Islet precursor cell (in vitro differentiated cells): ENCODE measurements at regions not wholly inside any gene's neighbourhood (a gene's known extent, or its start where the extent isn't known, plus 50 kb on each side); places are given as distances from the start of the nearest gene placed in this dataset.
A peak's percentile ranks its signal among the peaks of the same experiment; 100 is the strongest.

Experiments
- DNase-seq: peaks from one replicate; pipeline ENCODE4 v3.0.0-alpha.2; 2018

GRCh38 chr4:24417206-24417605 is 167.1 kb downstream of the DHX15 start:
- DNase-seq, result no peak

DNA sequence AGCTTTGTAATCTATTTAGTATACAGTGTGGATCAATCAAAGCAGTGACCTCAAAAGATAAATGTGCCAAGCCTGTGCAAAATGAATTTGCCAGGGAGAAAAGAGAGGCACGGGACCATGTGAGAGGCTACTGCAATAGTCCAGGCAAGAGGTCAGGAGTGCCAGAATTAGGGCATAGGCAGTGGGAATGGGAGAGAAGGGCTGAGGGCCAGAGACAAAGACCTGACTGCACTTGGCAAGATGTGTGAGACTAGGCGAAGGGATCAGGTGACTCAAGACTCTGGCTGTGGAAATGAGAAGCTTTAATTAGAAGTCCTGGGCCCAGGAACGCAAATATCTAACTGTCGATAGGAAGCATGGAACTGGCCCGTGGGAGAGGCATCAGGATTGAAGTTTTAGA is 168.1 kb downstream of the DHX15 start:
- no peak for DNase-seq

GRCh38 chr4:24413311-24413784 is 171.0 kb downstream of the DHX15 start:
- no peak for DNase-seq

DNA sequence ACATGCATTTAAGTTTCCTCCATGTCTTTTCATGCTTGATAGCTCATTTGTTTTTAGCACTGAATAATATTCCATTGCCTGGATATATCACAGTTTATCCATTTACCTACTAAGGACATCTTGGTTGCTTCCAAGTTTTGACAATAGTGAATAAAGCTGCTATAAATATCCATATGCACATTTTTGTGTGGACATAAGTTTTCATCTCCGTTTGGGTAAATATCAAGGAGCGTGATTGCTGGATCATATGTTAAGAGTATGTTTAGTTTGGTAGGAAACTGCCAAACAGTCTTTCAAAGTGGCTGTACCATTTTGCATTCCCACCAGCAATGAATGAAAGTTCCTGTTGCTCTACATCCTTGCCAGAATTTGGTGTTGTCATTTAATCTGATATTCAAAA is 172.5 kb downstream of the DHX15 start:
- DNase-seq, result no peak

DNA sequence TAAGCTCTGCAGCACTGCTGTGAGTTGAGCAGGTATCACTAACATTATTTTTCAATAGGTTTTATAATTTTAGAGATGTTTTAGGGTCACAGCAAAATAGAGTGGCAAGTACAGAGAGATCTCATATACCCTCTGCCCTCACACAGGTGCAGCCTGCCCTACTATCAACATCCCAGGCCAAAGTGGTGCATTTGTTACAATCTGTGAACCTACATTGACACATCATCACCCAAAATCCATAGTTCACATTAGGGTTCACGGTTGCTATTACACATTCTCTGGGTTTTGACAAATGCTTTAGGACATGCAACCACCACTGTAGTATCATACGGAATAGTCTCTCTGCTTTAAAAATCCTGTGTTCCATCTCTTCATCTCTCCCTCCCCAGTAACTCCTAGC is 173.1 kb downstream of the DHX15 start:
- no peak for DNase-seq

DNA sequence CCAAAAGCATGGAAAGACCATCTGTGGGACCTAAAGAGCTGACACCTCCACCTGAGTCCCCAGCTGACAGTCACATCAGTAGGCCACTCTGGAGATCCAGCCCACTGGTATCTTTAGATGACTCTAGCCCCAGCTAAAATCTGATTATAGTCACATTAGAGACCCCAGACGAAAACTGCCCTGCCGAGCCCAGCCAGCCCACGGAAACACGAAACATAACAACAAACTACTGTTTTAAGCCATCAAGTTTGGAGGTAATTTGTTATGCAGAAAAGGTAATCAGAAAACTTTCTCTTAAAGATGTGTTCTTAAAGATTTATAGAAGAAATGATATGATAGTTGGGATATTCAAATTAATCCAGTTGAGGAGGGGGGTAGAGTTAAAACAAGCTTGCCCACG is 175.7 kb downstream of the DHX15 start:
- no peak for DNase-seq

DNA sequence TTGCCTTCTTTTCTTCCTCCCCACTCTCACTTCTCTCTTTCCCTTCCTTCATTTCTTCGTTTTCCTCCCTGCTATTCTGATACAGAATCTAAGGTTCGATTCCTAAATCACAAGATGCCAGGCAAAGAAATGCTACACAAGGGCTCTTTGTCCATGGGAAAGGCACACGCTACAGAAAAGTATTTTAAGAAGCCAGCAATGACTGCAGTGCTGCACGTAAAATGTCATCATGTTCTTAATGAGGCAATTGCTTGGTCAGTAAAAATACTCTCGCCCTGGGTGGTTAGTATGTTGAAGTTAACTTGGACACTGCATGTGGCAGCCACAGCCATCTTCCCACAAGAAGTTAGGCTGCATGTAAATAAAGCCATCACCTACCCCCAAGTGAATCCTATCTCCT is 178.4 kb downstream of the DHX15 start:
- no peak for DNase-seq

DNA sequence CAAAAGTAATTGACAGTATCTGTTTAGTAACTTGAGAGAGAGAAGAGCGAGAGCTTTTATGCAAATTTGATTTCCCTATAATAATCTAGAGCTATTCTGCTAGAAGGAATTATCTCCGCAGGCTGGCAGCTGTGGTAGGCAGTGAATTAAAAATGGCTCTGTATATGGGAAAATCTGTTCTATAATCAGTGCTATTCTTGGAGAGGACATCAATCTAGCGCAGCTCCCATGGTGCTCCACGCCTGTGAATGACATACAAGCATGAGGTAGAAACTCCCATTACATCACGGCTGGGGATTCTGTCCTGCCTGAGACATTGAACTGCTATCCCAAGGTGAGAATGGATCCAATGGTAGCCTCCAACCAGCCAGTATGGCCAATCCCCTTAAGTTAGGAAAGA is 179.0 kb downstream of the DHX15 start:
- no peak for DNase-seq

DNA sequence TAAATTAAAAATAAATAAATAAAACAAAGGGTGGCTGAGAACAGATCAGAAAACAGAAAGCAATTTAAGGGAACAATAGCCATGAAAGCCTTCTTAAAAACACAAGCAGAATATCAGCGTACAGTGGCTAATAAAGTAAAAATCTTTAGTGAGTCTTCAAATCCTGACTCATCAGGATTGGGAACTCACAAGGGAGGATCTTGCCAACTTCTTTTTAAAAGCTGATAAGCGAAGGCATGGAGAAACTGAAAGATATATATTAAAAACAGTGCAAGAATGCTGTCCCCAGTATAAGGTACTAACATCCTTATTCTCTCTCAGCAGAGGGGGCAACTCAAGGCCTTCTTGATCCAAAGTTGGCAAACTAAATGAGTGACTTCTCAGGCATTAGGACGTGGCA is 180.1 kb downstream of the DHX15 start:
- no peak for DNase-seq

DNA sequence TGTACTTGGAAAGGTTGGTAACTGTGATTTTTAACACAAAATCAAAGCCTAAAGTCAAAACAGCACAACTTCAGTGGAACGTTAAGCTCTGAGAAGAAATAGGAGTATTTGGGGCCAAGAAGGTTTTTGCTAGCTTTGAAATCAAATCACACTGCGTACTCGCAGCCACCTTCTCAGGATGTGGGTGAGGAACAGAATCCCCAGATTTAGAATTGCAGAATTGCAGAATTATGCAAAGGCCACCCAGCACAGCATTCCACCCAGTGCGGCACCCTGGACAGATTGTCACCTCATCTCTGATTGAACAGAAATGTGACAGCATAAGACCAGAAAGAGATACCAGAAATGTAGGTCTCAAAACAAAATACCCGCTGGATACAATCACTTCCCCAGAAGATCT is 181.1 kb downstream of the DHX15 start:
- no peak for DNase-seq

GRCh38 chr4:24400537-24400936 is 183.8 kb downstream of the DHX15 start:
- no peak for DNase-seq

DNA sequence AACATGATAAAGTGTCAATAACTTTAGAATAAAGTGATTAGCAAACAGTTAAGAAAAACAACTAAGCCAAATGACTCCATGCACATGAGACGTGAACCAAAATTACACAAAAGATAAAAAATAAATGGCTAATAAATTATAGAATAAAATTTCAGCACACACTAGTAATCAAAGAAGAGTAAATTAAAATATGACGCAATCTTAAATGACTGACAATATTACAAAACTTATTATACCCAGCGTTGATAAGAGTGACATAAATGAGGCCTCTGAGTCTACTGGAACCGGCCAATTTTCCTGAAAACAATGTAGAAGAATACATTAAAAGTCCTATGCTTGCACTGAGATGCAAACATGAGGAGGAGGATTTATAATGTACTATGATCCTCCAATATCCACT is 187.4 kb downstream of the DHX15 start:
- DNase-seq, result no peak

DNA sequence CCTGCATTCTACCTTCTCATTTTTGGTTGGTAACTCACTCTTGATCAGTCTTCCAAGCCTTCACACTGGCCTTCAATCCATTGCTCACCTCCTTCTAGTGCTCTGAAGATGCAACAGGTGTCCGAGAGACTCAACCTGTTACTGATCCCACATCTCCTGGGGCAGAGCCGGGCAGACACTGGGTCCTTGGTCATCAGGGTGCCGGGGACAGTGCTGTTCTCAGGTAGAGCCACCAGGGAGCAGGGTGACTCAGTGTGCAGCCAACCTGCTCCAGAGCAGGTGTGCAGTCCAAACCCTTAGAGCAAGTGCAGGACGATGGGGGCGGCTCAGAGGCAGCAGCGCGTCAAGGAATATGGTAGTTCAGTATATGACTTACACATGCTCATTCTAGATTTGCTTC is 188.4 kb downstream of the DHX15 start:
- peak; percentile 54 for DNase-seq

GRCh38 chr4:24394041-24394440 is 190.3 kb downstream of the DHX15 start:
- no peak for DNase-seq

- DNase-seq, result no peak
Measured at GRCh38 chr4:24392613-24393012, 191.7 kb downstream of the DHX15 start.

- DNase-seq, result no peak
Measured at GRCh38 chr4:24382381-24382780, 202.0 kb downstream of the DHX15 start.

DNA sequence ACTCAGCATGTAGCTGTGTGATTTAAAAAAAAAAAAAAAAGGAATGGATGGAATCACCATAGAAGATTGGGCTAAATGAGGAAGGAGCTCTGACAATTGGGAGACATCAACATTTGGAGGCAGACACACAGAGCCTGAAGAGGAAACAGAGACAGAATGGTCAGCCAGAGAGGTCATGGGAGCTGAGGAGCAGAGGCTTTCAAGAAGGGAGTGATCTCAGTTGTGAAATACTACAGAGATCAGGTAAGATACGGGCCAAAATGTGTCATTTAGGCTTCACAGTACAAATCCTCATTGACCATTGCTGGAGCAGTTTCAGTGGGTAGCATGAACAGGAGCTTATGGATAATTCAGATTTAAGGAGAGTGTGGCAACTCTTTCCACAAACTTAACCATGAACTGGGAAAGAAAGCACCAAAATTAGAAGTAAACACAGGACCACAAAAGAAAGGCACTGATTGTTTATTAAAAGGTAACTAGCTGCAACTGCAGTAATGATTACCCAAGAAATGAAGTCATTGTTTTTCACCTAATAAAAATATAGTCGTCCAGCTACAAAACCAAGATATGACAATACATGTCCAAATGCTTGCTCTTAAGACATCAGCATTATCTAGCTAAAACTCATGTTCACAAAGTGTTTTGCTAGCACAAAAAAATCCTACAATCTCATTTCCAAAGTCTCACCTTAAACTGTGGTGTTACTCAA is 203.2 kb downstream of the DHX15 start:
- no peak for DNase-seq

DNA sequence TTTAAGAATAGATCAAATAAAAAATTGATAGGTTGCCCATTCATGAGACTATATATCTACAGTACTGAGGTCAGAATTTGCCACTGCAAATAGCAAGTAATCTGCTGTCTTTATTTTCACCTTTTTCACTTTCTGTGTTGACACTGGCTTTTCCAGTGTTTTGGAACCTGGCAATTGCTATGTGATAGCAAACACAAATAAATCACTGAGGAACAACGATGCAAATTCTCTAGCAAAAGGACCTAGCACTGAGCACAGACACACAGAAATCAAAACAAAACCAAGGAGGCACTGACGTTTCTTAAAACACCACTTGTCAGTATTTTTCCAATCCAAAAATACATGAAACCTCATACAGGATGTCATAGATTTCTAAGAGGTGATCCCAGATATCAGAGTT is 210.7 kb downstream of the DHX15 start:
- no peak for DNase-seq

DNA sequence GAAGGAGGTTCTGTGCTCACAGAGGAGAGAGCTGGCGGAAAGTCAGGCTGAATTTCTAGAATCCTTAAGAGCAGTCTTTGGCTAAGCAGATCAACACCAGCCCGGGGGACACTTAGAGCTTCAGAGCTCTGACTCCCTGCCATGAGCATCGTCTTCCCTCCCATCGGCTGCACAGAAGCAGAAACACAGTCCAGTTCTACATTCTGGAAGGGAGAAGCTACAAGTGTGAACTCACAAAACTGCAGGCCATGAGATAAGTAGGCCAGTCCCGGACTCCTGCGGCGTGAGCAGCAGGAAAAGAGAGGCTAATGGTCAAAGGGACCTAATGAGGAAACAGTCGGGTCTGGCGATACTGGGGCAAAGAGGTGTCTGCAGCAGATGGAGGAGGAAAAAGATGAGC is 211.5 kb downstream of the DHX15 start:
- DNase-seq, result no peak

DNA sequence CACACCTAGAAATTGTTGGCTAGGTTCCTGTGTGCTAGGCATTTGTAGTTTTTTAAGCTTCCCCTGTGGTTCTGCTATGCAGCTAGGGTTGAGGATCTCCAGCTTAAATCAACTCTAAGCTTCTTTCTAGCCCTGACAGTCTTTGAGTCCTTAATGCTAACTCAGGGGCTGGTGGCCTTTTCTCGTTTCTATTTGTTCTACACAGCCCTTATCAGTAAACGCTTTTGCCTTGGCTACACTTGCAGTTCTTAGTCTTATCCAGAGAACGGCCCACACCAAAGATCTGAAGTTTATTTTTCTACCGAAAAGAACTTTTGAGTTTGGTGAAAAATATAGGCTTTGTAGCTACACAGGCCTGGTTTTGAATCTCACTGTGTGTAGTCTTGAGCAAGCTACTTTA is 212.0 kb downstream of the DHX15 start:
- DNase-seq, result no peak

- DNase-seq, result peak; percentile 58
Measured at GRCh38 chr4:24370421-24370820, 213.9 kb downstream of the DHX15 start.

- DNase-seq, result no peak
Measured at GRCh38 chr4:24369507-24370029, 214.8 kb downstream of the DHX15 start.

GRCh38 chr4:24368801-24369200 is 215.6 kb downstream of the DHX15 start:
- DNase-seq, result no peak

DNA sequence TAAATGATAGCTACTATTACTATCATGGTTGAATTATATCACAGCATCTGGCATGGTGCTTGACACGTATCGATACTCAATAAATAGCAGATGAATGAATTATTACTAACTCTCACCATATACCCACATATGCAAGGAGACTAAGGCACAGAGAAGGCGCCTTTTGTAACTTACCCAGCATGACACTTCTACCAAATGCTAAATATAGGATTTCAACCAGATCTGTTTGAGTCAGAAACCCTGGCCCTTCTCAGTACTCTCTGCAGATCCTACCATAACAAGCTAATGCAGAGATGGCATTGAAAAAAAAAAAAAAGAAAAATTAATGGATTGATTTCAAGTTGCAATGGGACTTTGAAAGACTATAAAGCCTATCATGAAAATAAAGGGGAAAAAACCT is 219.5 kb downstream of the DHX15 start:
- no peak for DNase-seq

DNA sequence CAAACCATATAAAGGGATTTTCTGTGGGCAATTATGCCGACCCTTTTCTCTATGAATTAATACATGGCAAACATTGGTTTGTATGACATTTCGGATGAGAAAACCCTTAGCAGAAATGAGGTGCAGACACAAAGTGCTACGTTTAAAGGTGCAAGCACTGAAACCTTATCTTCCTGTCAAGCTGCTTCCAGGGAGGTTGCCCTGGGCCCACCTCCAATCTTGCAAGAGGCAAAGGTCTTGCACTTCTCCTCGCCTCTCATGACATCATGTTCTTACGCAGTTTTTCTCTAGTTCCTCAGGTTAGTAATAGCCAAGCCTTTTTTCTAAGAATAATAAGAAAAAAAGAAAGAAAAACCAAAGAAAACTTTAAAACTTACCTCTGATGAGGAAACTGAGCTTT is 220.1 kb downstream of the DHX15 start:
- DNase-seq, result no peak
